ENCODE measurements at regions not wholly inside any gene's neighbourhood (a gene's known extent, or its start where the extent isn't known, plus 50 kb on each side); places are given as distances from the start of the nearest gene placed in this dataset.
"Not testable (repeated sequence)": the region's sequence is repeated elsewhere in the genome, so short reads cannot be mapped to it uniquely, and the experiment has no call there.

DNA sequence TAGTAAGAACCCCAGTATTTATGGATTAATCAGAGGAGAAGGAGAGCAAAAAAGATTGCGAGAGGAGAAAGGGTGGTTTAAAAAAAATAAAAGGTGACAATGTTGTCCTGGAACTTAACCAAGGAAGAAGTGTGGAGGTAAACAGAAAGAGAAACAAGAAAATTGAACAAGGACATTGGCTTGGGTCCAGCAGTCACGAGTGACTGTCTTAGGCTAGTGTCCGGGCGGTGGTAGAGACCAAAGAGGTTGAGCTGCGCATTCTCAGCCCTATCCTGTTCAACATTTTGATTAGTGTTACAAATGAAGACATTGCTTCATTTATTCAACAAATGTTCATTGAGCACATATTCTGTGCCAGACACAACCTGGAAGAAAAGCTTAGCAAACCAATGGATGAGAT is 329.9 kb downstream of the FGFR2 start:
- TF ChIP-seq, protein P1, sequence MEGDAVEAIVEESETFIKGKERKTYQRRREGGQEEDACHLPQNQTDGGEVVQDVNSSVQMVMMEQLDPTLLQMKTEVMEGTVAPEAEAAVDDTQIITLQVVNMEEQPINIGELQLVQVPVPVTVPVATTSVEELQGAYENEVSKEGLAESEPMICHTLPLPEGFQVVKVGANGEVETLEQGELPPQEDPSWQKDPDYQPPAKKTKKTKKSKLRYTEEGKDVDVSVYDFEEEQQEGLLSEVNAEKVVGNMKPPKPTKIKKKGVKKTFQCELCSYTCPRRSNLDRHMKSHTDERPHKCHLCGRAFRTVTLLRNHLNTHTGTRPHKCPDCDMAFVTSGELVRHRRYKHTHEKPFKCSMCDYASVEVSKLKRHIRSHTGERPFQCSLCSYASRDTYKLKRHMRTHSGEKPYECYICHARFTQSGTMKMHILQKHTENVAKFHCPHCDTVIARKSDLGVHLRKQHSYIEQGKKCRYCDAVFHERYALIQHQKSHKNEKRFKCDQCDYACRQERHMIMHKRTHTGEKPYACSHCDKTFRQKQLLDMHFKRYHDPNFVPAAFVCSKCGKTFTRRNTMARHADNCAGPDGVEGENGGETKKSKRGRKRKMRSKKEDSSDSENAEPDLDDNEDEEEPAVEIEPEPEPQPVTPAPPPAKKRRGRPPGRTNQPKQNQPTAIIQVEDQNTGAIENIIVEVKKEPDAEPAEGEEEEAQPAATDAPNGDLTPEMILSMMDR (IDR thresholded peaks at IDR 0.05; ENCODE audit: insufficient read depth, low read length, poor library complexity, severe bottlenecking): no peak
- peaks cover 9% of the 10 kb centered on the region for H3K27me3 ChIP-seq (ENCODE audit: control insufficient read depth, insufficient read depth, low read length)
- H3K4me3 ChIP-seq (ENCODE audit: low read depth, low read length): no peak overlapping the region
- no peaks in the 10 kb centered on the region for H3K36me3 ChIP-seq (ENCODE audit: control insufficient read depth, insufficient read depth, low read length)
- DNase-seq (ENCODE audit: low read depth): no peak

DNA sequence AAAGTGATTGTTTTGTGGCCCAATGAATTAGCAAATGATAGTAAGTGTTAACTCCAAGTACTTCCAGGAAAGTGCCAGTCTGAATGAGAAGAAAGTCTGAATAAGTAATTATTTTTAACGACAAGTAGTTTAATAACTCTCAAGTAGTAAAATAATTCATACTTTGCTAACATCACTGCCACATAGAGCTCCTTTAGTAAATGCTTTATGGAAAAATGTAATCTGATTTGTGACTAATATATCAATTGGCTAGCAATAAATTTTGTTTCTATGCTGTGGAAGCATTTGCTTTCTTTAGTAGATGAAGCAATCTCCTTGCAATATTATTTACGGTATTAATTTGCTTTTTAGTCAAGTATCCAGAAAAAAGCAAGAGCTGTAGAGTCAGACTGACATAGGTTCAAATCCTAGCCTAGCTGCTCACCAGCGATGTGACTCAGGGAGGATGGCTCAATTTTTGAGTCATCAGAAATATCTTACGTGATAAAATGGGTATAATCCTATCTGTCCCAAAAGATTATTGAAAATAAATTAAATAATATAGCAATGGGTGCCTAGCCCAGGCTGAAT is 329.3 kb downstream of the FGFR2 start:
- H3K4me3 ChIP-seq (ENCODE audit: low read depth, low read length): no peak overlapping the region
- TF ChIP-seq, protein P1 (IDR thresholded peaks at IDR 0.05; ENCODE audit: insufficient read depth, low read length, poor library complexity, severe bottlenecking): no peak
- peaks cover 9% of the 10 kb centered on the region for H3K27me3 ChIP-seq (ENCODE audit: control insufficient read depth, insufficient read depth, low read length)
- H3K36me3 ChIP-seq (ENCODE audit: control insufficient read depth, insufficient read depth, low read length): no peaks in the 10 kb centered on the region
- DNase-seq (ENCODE audit: low read depth): no peak

DNA sequence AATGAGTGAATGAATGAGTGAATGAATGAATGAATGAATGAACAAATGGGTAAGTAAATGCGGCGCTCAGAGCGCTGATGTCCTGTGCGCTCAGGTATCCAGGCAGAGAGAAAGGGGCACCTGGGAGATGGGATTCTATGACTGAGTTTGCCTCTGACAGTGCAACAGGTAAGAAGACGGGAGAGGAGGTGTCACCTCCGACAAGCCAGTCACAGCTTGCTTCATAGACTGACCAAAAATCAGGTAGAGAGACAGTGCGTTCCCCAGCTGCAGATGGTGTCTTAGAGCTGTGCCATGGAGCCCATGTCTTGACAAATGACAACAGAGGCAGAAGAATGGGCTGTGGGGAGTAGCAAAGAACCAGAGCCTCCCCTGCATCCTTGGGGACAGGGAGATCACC is 327.3 kb downstream of the FGFR2 start:
- no peak for DNase-seq (ENCODE audit: low read depth)
- Histone ChIP-seq H3K4me3 (ENCODE audit: low read depth, low read length) (no peak overlapping the region), H3K27me3 (ENCODE audit: control insufficient read depth, insufficient read depth, low read length) (peaks cover 9% of the 10 kb centered on the region), H3K36me3 (ENCODE audit: control insufficient read depth, insufficient read depth, low read length) (no peaks in the 10 kb centered on the region)
- TF ChIP-seq, protein P1 (IDR thresholded peaks at IDR 0.05; ENCODE audit: insufficient read depth, low read length, poor library complexity, severe bottlenecking): no peak

DNA sequence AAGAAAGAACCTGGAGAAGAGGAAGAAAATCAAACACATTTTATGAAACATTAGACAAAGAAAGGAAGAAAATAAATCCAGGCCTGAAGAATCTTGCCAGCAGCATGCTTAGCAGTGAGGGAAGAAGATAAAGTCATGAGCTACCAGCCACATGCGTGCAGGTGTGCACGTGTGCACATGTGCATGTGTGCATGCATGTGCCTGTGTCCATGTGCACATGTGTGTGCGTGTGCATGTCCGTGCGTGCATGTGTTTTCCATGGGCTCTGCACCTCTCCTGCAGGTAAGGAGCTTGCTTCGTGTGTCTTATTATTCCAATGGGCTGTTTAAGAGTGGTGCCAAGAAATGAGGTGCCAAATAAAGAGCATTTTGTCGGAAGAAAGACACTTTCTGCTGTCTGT is 322.2 kb downstream of the FGFR2 start:
- Histone ChIP-seq H3K4me3 (ENCODE audit: low read depth, low read length) (no peak overlapping the region), H3K27me3 (ENCODE audit: control insufficient read depth, insufficient read depth, low read length) (peaks cover 2% of the 10 kb centered on the region), H3K36me3 (ENCODE audit: control insufficient read depth, insufficient read depth, low read length) (no peaks in the 10 kb centered on the region)
- TF ChIP-seq, protein P1 (IDR thresholded peaks at IDR 0.05; ENCODE audit: insufficient read depth, low read length, poor library complexity, severe bottlenecking): no peak
- no peak for DNase-seq (ENCODE audit: low read depth)

DNA sequence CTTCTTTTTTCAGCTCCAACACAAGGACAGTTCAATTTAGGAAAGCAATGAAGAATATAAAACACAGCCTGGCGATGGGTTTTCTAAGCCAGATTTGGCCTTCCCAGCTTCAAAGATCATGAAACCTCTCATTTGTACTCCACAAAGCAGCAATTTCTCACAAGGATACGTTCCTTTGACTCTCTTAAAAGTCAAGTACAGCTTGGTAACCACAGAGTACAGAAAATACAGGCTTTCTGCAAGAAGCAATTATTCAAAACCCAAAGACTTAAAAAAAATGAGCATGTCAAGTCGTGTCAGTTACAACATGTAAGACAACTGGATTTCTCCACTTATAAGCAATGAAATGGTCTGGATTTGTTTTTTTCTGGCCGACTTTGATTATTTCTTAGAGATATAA is 321.4 kb downstream of the FGFR2 start:
- Histone ChIP-seq H3K4me3 (ENCODE audit: low read depth, low read length) (no peak overlapping the region), H3K27me3 (ENCODE audit: control insufficient read depth, insufficient read depth, low read length) (no peaks in the 10 kb centered on the region), H3K36me3 (ENCODE audit: control insufficient read depth, insufficient read depth, low read length) (no peaks in the 10 kb centered on the region)
- TF ChIP-seq, protein P1 (IDR thresholded peaks at IDR 0.05; ENCODE audit: insufficient read depth, low read length, poor library complexity, severe bottlenecking): no peak
- no peak for DNase-seq (ENCODE audit: low read depth)

DNA sequence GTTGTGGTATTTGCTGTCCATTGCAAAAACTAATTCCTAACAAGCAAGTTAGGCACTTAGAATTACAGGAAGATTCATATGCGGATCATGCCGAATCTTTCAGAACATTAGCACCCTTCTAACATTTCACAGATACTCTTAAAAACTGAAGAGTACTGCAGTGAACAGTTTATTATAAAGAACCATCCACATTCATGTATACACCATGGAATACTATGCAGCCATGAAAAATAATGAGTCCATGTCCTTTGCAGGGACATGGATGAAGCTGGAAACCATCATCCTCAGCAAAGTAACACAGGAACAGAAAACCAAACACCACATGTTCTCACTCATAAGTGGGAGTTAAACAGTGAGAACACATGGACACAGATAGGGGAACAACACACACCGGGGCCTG is 319.9 kb downstream of the FGFR2 start:
- DNase-seq (ENCODE audit: low read depth); H3K36me3 ChIP-seq (ENCODE audit: control insufficient read depth, insufficient read depth, low read length); H3K27me3 ChIP-seq (ENCODE audit: control insufficient read depth, insufficient read depth, low read length); H3K4me3 ChIP-seq (ENCODE audit: low read depth, low read length): not testable (repeated sequence)

Data from kidney epithelial cell (primary cell).